K562 (cell line): ENCODE measurements at regions not wholly inside any gene's neighbourhood (a gene's known extent, or its start where the extent isn't known, plus 50 kb on each side); places are given as distances from the start of the nearest gene placed in this dataset.

Source experiments
- ATAC-seq: fragments of 200-7000 bp; cut with Tn5 transposase; 3 replicates; pipeline ENCODE4 v1.9.1; 2020; ENCODE audit warnings: moderate library complexity
- BruUV-seq: library from RNA; stranded (reverse); fragments of 400-500 nt; replicated peaks from 2 replicates; lab custom pipeline; 2021; lab: Mats Ljungman, UMichigan
- CTCF ChIA-PET: fragments of 300-600 bp; formaldehyde crosslinking; extraction: SDS; loops from one replicate; lab custom pipeline; 2021; ENCODE audit warnings: low intra/inter-chr PET ratio; lab: Yijun Ruan, JAX
- POLR2A ChIA-PET: fragments of 300-600, 350-650 bp; sonication (Branson Sonifier 250); formaldehyde crosslinking; extraction: SDS; loops from one replicate; lab custom pipeline; 2021; ENCODE audit warnings: antibody characterized with exemption, inconsistent platforms; lab: Yijun Ruan, JAX
- DNase-seq, 4 experiments: peaks; one replicate each; pipeline versions ENCODE4 v3.0.0 to v3.0.0-alpha.2; 2011 to 2018; ENCODE audit warnings: low spot score in 3 of 4, mixed read lengths in 3 of 4; ENCODE audit errors: extremely low read depth in 1 of 4
- FAIRE-seq: peaks from 2 replicates; lab custom pipeline; 2011; peaks lifted over from hg19 to GRCh38; lab: Jason Lieb, UNC
- H2AFZ ChIP-seq: 2 replicates; pipeline ENCODE4 v1.6.0; 2011; ENCODE audit warnings: low read depth, low read length, control low read depth, inconsistent platforms
- H3K27ac ChIP-seq: fragments of 200-600 bp; 3 replicates; pipeline ENCODE4 v1.8.0; 2011; ENCODE audit warnings: low read depth, mild to moderate bottlenecking, control low read depth, inconsistent platforms, low read length, moderate library complexity, mixed read lengths; ENCODE audit errors: extremely low read depth
- H3K27me3 ChIP-seq, 2 experiments: fragments of 300-600 bp in 1 of 2; 2 replicates in 1 of 2; 3 replicates in 1 of 2; pipeline versions ENCODE4 v1.6.0 to v1.8.0; 2011; ENCODE audit warnings: inconsistent platforms in 2 of 2, low read length in 2 of 2, mild to moderate bottlenecking in 1 of 2, mixed read lengths in 1 of 2, moderate library complexity in 1 of 2; ENCODE audit not compliant: control insufficient read depth in 2 of 2, insufficient read depth in 2 of 2
- H3K36me3 ChIP-seq: fragments of 300-600 bp; 3 replicates; pipeline ENCODE4 v1.8.0; 2011; ENCODE audit warnings: mild to moderate bottlenecking, low read length, inconsistent platforms; ENCODE audit not compliant: control insufficient read depth, insufficient read depth
- H3K4me1 ChIP-seq, 2 experiments: fragments of 200-600 bp in 1 of 2; replicated peaks in 1 of 2; 2 replicates in 1 of 2; 3 replicates in 1 of 2; pipeline versions ENCODE4 v1.5.1 to v1.8.0; 2011; ENCODE audit warnings: inconsistent platforms in 2 of 2, low read length in 2 of 2, mild to moderate bottlenecking in 1 of 2, mixed read lengths in 1 of 2, moderate library complexity in 1 of 2; ENCODE audit not compliant: control insufficient read depth in 2 of 2, insufficient read depth in 2 of 2
- H3K4me2 ChIP-seq: 2 replicates; pipeline ENCODE4 v1.6.1; 2011; ENCODE audit warnings: low read length, control low read depth, inconsistent platforms, mixed read lengths; ENCODE audit not compliant: insufficient read depth
- H3K4me3 ChIP-seq: fragments of 200-600 bp; sonication (generic), shearing (Covaris generic); 2 replicates; pipeline ENCODE4 v1.5.1; 2016; ENCODE audit warnings: control low read depth, inconsistent platforms
- H3K79me2 ChIP-seq: fragments of 200-600 bp; 3 replicates; pipeline ENCODE4 v1.8.0; 2011; ENCODE audit warnings: low read length, inconsistent platforms; ENCODE audit not compliant: control insufficient read depth, insufficient read depth
- H3K9ac ChIP-seq, 2 experiments: 2 replicates each; pipeline versions ENCODE4 v1.6.0 to v1.6.1; 2011; ENCODE audit warnings: low read depth in 2 of 2, low read length in 2 of 2, control low read depth in 1 of 2, inconsistent platforms in 1 of 2, mild to moderate bottlenecking in 1 of 2, mixed read lengths in 1 of 2; ENCODE audit not compliant: insufficient read depth in 1 of 2
- H3K9me1 ChIP-seq: one replicate; pipeline ENCODE4 v1.6.0; 2011; ENCODE audit warnings: inconsistent platforms, mild to moderate bottlenecking, low read length, moderate library complexity; ENCODE audit not compliant: control insufficient read depth, insufficient read depth
- H3K9me3 ChIP-seq: replicated peaks from 2 replicates; pipeline ENCODE4 v1.5.1; 2011; ENCODE audit warnings: low read depth, low read length, inconsistent platforms; ENCODE audit not compliant: control insufficient read depth, insufficient read depth
- H4K20me1 ChIP-seq: replicated peaks from 2 replicates; pipeline ENCODE4 v1.6.1; 2011; ENCODE audit warnings: low read length, inconsistent platforms, mixed read lengths; ENCODE audit not compliant: control insufficient read depth, insufficient read depth
- ETV6 ChIP-seq, 3 experiments: fragments of 150-350 bp in 1 of 3; sonication (generic) in 1 of 3; formaldehyde crosslinking in 1 of 3; IDR thresholded peaks; 2 replicates each; pipeline versions ENCODE4 v1.6.1 to v1.8.0; 2014 to 2022; ENCODE audit warnings: borderline replicate concordance in 2 of 3, low read depth in 2 of 3, antibody characterized with exemption in 1 of 3, low read length in 1 of 3, mild to moderate bottlenecking in 1 of 3, missing genetic modification reagents in 1 of 3
- HDAC1 ChIP-seq, 2 experiments: fragments of 450-650 bp; IDR thresholded peaks; 2 replicates each; pipeline ENCODE4 v1.6.1; 2016 to 2017; ENCODE audit warnings: inconsistent platforms in 1 of 2, mild to moderate bottlenecking in 1 of 2, moderate library complexity in 1 of 2
- NFIC ChIP-seq: fragments of 450-650 bp; IDR thresholded peaks from 2 replicates; pipeline ENCODE4 v1.6.1; 2017; ENCODE audit warnings: mild to moderate bottlenecking, inconsistent platforms
- POLR2AphosphoS2 ChIP-seq: IDR thresholded peaks from 2 replicates; pipeline ENCODE4 v1.6.1; 2012; ENCODE audit warnings: low read length, improper control_type of control experiment
- RBM22 ChIP-seq: fragments of 200-400 bp; formaldehyde crosslinking; IDR thresholded peaks from 2 replicates; pipeline ENCODE4 v1.6.1; 2018; ENCODE audit warnings: low read length, low read depth; ENCODE audit not compliant: poor library complexity, severe bottlenecking
- SLC30A9 ChIP-seq: fragments of 250-450 bp; sonication (Bioruptor Pico); IDR thresholded peaks from 2 replicates; pipeline ENCODE4 v1.8.0; 2022; ENCODE audit warnings: mild to moderate bottlenecking, moderate library complexity
- ZC3H4 ChIP-seq: sonication (generic); formaldehyde crosslinking; IDR thresholded peaks from 2 replicates; pipeline ENCODE4 v1.9.0; 2021; ENCODE audit warnings: missing genetic modification reagents, borderline replicate concordance
- ZKSCAN3 ChIP-seq: fragments of 250-450 bp; sonication (Bioruptor Pico); IDR thresholded peaks from 2 replicates; pipeline ENCODE4 v1.4.0; 2020
- ZKSCAN8 ChIP-seq: fragments of 200-800 bp; sonication (Bioruptor generic); IDR thresholded peaks from 2 replicates; pipeline ENCODE4 v1.6.1; 2016; ENCODE audit warnings: missing genetic modification characterization, missing compliant biosample characterization
- WGBS: fragments of 100-300 bp; shearing (Covaris generic); methylation state at CpG from one replicate; pipeline ENCODE4 v1.1.6; 2016; ENCODE audit warnings: low coverage, mixed read lengths; ENCODE audit not compliant: insufficient coverage; ENCODE audit errors: missing lambda C conversion rate; 5-methylcytosine and 5-hydroxymethylcytosine counted together
- in situ Hi-C: fragments of 300-500 bp; cut with MboI; formaldehyde crosslinking; loops from 4 replicates; pipeline ENCODE4 v1.15.0; 2018; ENCODE audit warnings: inconsistent platforms, mixed read lengths
- intact Hi-C: fragments of 100-400 bp; cut with micrococcal nuclease; formaldehyde crosslinking; loops from 2 replicates; pipeline ENCODE4 v1.14.2; 2022

DNA sequence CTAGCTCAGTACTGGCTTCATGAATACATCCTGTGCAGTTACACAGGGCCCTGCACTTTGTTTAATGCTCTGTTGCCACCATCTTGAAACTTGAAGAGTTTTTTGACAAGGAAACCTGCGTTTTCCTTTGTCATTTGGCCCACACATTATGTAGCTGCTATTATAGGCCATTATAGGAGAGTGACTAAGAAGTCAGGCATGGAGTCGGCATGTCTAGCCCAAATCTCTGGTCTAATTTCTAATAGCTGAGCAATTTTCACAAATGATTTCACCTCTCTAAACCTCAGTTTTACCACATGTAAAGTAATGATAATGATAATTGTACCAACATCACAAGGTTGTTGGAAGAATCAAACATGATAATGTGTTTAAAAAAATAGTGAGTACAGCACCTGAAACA, 67.1 kb upstream of the MYLIP start:
- intact Hi-C loops, result no loop called here
- DNase-seq (no peak), FAIRE-seq (no peak), ATAC-seq (no peak)
- ChIA-PET POLR2A (interaction anchor here (0.8 to 0.9 kb wide), 2 partner anchors 12 to 498 kb away, joined by 3 read pairs; no protein-coding TSS in a partner anchor), CTCF (no interaction called here)
- H3K4me1 ChIP-seq, result peaks cover 0 to 15% of the 10 kb centered on the region in 2 experiments; a peak in 4 of 5 replicates
- no peak overlapping the region for H2AFZ ChIP-seq
- no peaks in the 10 kb centered on the region for H3K27me3 ChIP-seq
- no peaks in the 10 kb centered on the region for H3K79me2 ChIP-seq
- WGBS, result 51% methylated on average over 2 of the region's 2 CpGs
- no peaks in the 10 kb centered on the region for H4K20me1 ChIP-seq
- TF ChIP-seq HDAC1 (IDR thresholded peaks at IDR 0.05), result no peak
- TF ChIP-seq ZKSCAN8 (CRISPR knock-in tag), result no peak
- TF ChIP-seq ZKSCAN3 (CRISPR knock-in tag), result no peak
- TF ChIP-seq ETV6 (IDR thresholded peaks at IDR 0.05; ENCODE audit: borderline replicate concordance in 1 of 2, low read depth in 2 of 2, low read length in 1 of 2), result no peak
- no peak for TF ChIP-seq ETV6 (CRISPR knock-in tag; IDR thresholded peaks at IDR 0.05; ENCODE audit: borderline replicate concordance)
- no peak for TF ChIP-seq NFIC
- no peak for TF ChIP-seq ZC3H4 (CRISPR knock-in tag)
- no peak for TF ChIP-seq SLC30A9
- no peak for TF ChIP-seq RBM22
- TF ChIP-seq POLR2AphosphoS2, result no peak
- H3K4me3 ChIP-seq, result no peak overlapping the region
- no peaks in the 10 kb centered on the region for H3K36me3 ChIP-seq
- no peaks in the 10 kb centered on the region for H3K9me3 ChIP-seq
- H3K4me2 ChIP-seq, result no peak overlapping the region
- BruUV-seq, result no TSS peak
- H3K9ac ChIP-seq, result no peak overlapping the region
- no peak overlapping the region for H3K27ac ChIP-seq
- in situ Hi-C loops, result no loop called here
- H3K9me1 ChIP-seq, result no peaks in the 10 kb centered on the region
